Suprapubic skin (tissue), 3 donors: ENCODE measurements at regions not wholly inside any gene's neighbourhood (a gene's known extent, or its start where the extent isn't known, plus 50 kb on each side); places are given as distances from the start of the nearest gene placed in this dataset.

Experiments
- EP300 ChIP-seq: sonication (generic); formaldehyde crosslinking; IDR thresholded peaks from one replicate; pipeline ENCODE4 v1.6.1; 2017; ENCODE audit warnings: antibody characterized with exemption
- POLR2A ChIP-seq, 2 donors: fragments of 450-650 bp; IDR thresholded peaks; one replicate each; pipeline ENCODE4 v1.6.1; 2017; ENCODE audit warnings: antibody characterized with exemption in 2 of 2, mild to moderate bottlenecking in 2 of 2, moderate library complexity in 2 of 2
- TF ChIP-seq, protein P1 (sequence below), 2 donors: fragments of 200-600 bp in 1 of 2; fragments of 450-650 bp in 1 of 2; sonication (generic) in 1 of 2; IDR thresholded peaks; one replicate each; pipeline ENCODE4 v1.5.1; 2016 to 2019; ENCODE audit warnings: antibody characterized with exemption in 2 of 2, mild to moderate bottlenecking in 1 of 2, moderate library complexity in 1 of 2

DNA sequence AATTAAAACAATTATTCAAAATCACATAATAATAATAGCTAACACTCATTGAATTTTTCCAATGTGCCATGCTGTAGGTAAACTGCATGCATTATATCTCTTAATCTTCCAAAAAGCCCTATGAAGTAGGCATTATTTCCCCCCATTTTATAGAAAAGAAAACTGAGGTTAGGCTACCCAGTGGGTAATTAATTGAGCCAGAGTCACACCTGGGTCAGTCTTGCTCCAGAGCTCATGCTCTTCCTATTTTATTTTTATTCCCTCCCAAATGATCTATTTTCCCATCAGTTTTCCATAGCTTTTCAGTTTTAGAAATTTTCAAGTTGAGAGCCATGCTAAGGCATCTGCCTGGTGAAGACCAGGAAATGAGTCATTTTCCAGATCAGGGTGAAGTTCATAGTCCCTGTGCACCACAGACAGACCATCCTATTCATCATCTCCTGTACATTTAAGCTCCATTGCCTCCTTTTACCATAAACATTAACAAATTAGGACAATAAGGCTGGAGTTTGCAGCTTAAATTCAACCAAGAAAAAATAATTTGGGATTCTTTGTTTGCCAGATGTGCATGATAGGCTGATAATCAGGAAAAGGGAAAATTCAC is 417.3 kb downstream of the OTOL1 start:
- TF ChIP-seq POLR2A (IDR thresholded peaks at IDR 0.05) (no peak), EP300 (no peak)
- TF ChIP-seq, protein P1, sequence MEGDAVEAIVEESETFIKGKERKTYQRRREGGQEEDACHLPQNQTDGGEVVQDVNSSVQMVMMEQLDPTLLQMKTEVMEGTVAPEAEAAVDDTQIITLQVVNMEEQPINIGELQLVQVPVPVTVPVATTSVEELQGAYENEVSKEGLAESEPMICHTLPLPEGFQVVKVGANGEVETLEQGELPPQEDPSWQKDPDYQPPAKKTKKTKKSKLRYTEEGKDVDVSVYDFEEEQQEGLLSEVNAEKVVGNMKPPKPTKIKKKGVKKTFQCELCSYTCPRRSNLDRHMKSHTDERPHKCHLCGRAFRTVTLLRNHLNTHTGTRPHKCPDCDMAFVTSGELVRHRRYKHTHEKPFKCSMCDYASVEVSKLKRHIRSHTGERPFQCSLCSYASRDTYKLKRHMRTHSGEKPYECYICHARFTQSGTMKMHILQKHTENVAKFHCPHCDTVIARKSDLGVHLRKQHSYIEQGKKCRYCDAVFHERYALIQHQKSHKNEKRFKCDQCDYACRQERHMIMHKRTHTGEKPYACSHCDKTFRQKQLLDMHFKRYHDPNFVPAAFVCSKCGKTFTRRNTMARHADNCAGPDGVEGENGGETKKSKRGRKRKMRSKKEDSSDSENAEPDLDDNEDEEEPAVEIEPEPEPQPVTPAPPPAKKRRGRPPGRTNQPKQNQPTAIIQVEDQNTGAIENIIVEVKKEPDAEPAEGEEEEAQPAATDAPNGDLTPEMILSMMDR (IDR thresholded peaks at IDR 0.05) = no peak
